Activated T-cell treated with anti-CD3 and anti-CD28 coated beads for 48 hours (primary cell): ENCODE measurements at regions not wholly inside any gene's neighbourhood (a gene's known extent, or its start where the extent isn't known, plus 50 kb on each side); places are given as distances from the start of the nearest gene placed in this dataset.

Experiments used
- DNase-seq: peaks from one replicate; pipeline ENCODE4 v3.0.0-alpha.2; 2020; ENCODE audit warnings: low read depth

GRCh38 chr5:35363387-35363965 lies 133.2 kb upstream of the PRLR start:
- no peak for DNase-seq

- no peak for DNase-seq
These were observed 132.5 kb upstream of the PRLR start for GRCh38 chr5:35362772-35363171.

GRCh38 chr5:35360671-35361070 lies 130.4 kb upstream of the PRLR start:
- no peak for DNase-seq

- DNase-seq = no peak
These were observed 129.6 kb upstream of the PRLR start for GRCh38 chr5:35359859-35360258.

GRCh38 chr5:35357973-35358372 lies 127.7 kb upstream of the PRLR start:
- DNase-seq = no peak

- no peak for DNase-seq
These were observed 126.4 kb upstream of the PRLR start for GRCh38 chr5:35356725-35357124.

- DNase-seq = no peak
These were observed 124.5 kb upstream of the PRLR start for GRCh38 chr5:35354751-35355150.

- no peak for DNase-seq
These were observed 114.9 kb upstream of the PRLR start for GRCh38 chr5:35345222-35345621.

GRCh38 chr5:35342664-35343063 lies 112.4 kb upstream of the PRLR start:
- DNase-seq = no peak

GRCh38 chr5:35341189-35341588 lies 110.9 kb upstream of the PRLR start:
- DNase-seq = no peak

GRCh38 chr5:35339616-35340100 lies 109.4 kb upstream of the PRLR start:
- DNase-seq = no peak

GRCh38 chr5:35339006-35339405 lies 108.7 kb upstream of the PRLR start:
- no peak for DNase-seq

GRCh38 chr5:35338157-35338453 lies 107.8 kb upstream of the PRLR start:
- DNase-seq = no peak

- no peak for DNase-seq
These were observed 107.3 kb upstream of the PRLR start for GRCh38 chr5:35337340-35338156.

GRCh38 chr5:35336230-35336629 lies 105.9 kb upstream of the PRLR start:
- DNase-seq = no peak

GRCh38 chr5:35335752-35336151 lies 105.5 kb upstream of the PRLR start:
- DNase-seq = no peak

- no peak for DNase-seq
These were observed 103.1 kb upstream of the PRLR start for GRCh38 chr5:35333366-35333765.

- no peak for DNase-seq
These were observed 102.0 kb upstream of the PRLR start for GRCh38 chr5:35331956-35332950.

GRCh38 chr5:35325836-35326235 lies 95.5 kb upstream of the PRLR start:
- no peak for DNase-seq

GRCh38 chr5:35324679-35325078 lies 94.4 kb upstream of the PRLR start:
- DNase-seq = no peak

- no peak for DNase-seq
These were observed 93.9 kb upstream of the PRLR start for GRCh38 chr5:35324201-35324600.

- no peak for DNase-seq
These were observed 89.7 kb upstream of the PRLR start for GRCh38 chr5:35320029-35320428.
